AG09309 (cell line): ENCODE measurements at regions not wholly inside any gene's neighbourhood (a gene's known extent, or its start where the extent isn't known, plus 50 kb on each side); places are given as distances from the start of the nearest gene placed in this dataset.
"Not testable (repeated sequence)": the region's sequence is repeated elsewhere in the genome, so short reads cannot be mapped to it uniquely, and the experiment has no call there.

Experiments
- DNase-seq: peaks from one replicate; pipeline ENCODE4 v3.0.0-alpha.2; 2010; ENCODE audit warnings: low read depth
- H3K4me3 ChIP-seq: 2 replicates; pipeline ENCODE4 v1.5.1; 2011; ENCODE audit warnings: mild to moderate bottlenecking, low read depth, low read length, moderate library complexity; ENCODE audit not compliant: control insufficient read depth
- TF ChIP-seq, protein P1 (sequence below): IDR thresholded peaks from 2 replicates; pipeline ENCODE4 v1.5.1; 2011; ENCODE audit warnings: mild to moderate bottlenecking, low read depth, low read length, inconsistent platforms; ENCODE audit not compliant: insufficient read depth, control insufficient read depth; ENCODE audit errors: missing control alignments

DNA sequence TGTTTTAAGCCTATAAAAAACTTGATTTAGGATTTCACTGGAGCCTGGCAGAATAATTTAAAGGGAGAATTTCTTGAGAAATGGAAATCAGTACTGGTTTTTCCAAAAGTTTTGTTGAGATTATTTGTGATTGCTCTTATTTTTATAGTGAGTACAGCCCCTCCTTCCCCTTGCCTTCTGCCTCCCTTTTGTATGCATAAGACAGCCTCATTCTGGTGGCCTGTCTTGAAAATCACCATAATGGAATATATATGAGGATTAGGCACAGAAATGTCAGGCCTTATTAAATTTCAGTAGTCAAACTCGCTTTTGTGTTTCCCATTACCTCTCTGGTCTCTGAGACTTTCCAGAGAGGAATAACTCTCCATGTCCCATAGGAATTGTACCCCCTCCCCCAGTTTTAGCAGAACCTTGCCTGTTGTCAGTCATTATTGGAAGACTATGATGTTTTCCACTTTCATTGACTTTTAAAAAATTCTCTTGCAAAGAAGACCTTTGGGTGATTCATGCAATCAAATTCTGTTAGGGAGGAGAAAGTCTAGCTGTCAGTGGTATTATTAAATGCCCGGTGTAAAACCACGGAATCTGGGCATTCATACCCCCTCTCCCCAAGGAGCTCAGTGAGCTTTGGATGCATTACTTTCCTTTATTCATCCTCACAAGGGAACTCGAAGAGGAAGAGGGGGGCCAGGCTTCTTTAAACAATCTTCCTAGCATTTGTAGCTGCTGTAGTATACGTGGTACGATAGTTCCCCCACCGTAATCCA is 171.6 kb upstream of the TSC22D2 start:
- H3K4me3 ChIP-seq, result no peak overlapping the region
- TF ChIP-seq, protein P1, sequence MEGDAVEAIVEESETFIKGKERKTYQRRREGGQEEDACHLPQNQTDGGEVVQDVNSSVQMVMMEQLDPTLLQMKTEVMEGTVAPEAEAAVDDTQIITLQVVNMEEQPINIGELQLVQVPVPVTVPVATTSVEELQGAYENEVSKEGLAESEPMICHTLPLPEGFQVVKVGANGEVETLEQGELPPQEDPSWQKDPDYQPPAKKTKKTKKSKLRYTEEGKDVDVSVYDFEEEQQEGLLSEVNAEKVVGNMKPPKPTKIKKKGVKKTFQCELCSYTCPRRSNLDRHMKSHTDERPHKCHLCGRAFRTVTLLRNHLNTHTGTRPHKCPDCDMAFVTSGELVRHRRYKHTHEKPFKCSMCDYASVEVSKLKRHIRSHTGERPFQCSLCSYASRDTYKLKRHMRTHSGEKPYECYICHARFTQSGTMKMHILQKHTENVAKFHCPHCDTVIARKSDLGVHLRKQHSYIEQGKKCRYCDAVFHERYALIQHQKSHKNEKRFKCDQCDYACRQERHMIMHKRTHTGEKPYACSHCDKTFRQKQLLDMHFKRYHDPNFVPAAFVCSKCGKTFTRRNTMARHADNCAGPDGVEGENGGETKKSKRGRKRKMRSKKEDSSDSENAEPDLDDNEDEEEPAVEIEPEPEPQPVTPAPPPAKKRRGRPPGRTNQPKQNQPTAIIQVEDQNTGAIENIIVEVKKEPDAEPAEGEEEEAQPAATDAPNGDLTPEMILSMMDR, result no peak
- no peak for DNase-seq

DNA sequence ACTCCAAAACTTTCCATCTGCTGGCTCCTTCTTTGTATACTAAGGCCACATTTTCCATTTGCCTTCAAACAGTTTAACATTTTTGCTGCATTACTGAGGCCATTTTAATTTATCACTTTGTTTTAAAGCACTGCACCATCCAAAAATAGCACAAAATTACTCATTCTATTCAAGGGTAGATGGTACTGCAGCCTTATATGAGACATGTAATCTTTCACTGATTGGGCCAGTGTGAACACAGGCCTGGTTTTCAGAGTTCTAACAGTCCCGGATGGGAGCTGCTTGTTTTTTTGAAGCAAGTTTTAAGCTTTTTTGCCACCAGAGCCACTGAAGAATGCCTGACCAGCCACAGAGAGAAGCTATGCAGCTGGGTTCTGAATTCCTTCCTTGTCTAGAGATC is 172.3 kb upstream of the TSC22D2 start:
- TF ChIP-seq, protein P1, result no peak
- H3K4me3 ChIP-seq, result no peak overlapping the region
- DNase-seq, result peak; percentile 68

- no peak overlapping the region for H3K4me3 ChIP-seq
- no peak for DNase-seq
- TF ChIP-seq, protein P1, result no peak
Measured at GRCh38 chr3:150232992-150233451, 175.1 kb upstream of the TSC22D2 start.

DNA sequence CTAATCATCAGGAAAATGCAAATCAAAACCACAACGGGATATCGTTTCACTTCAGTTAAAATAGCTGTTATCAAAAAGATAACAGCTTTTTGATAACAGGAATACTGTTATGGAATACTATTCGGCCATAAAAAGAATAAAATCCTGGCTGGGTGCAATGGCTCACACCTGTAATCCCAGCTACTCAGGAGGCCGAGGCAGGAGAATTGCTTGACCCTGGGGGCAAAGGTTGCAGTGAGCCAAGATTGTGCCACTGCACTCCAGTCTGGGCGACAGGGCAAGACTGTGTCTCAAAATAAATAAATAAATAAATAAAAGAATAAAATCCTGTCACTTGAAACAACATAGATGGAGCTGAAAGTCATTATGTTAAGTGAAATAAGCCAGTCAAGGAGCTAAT is 178.1 kb upstream of the TSC22D2 start:
- TF ChIP-seq, protein P1, result no peak
- no peak for DNase-seq
- no peak overlapping the region for H3K4me3 ChIP-seq

- not testable (repeated sequence) for DNase-seq
Measured at GRCh38 chr3:150228626-150229025, 179.5 kb upstream of the TSC22D2 start.

DNA sequence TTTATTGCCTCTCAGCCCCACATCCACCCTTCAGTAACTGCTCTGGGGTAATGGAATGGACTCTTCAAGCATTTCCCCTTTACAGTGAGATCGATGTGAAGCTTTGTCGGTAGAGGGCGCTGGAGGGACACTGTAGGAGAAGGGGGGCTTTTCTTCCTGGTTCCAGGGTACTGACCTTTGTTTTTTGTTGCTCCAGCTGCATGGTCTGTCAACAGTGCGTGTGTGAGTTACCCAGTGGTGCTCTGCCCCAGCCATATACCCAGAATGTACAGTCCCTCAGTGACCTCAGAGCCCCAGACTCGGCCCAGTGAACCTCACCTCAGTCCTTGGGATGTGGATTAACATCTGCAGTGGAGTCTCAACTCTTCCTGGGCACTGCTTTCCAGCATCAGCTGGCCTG is 180.3 kb upstream of the TSC22D2 start:
- no peak overlapping the region for H3K4me3 ChIP-seq
- DNase-seq, result no peak
- TF ChIP-seq, protein P1, result peak; percentile 88

More at GRCh38 chr3:150228626-150229025, 179.5 kb upstream of the TSC22D2 start:
- H3K4me3 ChIP-seq, result not testable (repeated sequence)

- H3K4me3 ChIP-seq, result no peak overlapping the region
- DNase-seq, result no peak
- TF ChIP-seq, protein P1, result no peak
Measured at GRCh38 chr3:150225986-150226385, 182.1 kb upstream of the TSC22D2 start.
